MCF 10A (cell line): ENCODE measurements at regions not wholly inside any gene's neighbourhood (a gene's known extent, or its start where the extent isn't known, plus 50 kb on each side); places are given as distances from the start of the nearest gene placed in this dataset.

Experiments
- BruUV-seq: library from RNA; stranded (reverse); fragments of 400-500 nt; replicated peaks from 2 replicates; lab custom pipeline; 2021; lab: Mats Ljungman, UMichigan
- CTCF ChIA-PET: fragments of 300-600 bp; sonication (Branson Sonifier 250); formaldehyde crosslinking; extraction: SDS; loops from one replicate; lab custom pipeline; 2021; ENCODE audit warnings: antibody characterized with exemption, inconsistent platforms; lab: Yijun Ruan, JAX
- POLR2A ChIA-PET: fragments of 300-600, 350-650 bp; sonication (Branson Sonifier 250); formaldehyde crosslinking; extraction: SDS; loops from one replicate; lab custom pipeline; 2020; ENCODE audit warnings: antibody characterized with exemption, inconsistent platforms; lab: Yijun Ruan, JAX
- DNase-seq: peaks from one replicate; pipeline ENCODE4 v3.0.0-alpha.2; 2018; ENCODE audit not compliant: unreplicated experiment
- H3K27ac Mint-ChIP-seq: one replicate; pipeline ENCODE4 v1.8.0; 2022; ENCODE audit warnings: mild to moderate bottlenecking, low read depth, mixed read lengths; ENCODE audit not compliant: unreplicated experiment
- H3K27me3 Mint-ChIP-seq: one replicate; pipeline ENCODE4 v1.8.0; 2022; ENCODE audit warnings: mixed read lengths; ENCODE audit not compliant: insufficient read depth, unreplicated experiment
- H3K36me3 Mint-ChIP-seq: one replicate; pipeline ENCODE4 v1.8.0; 2022; ENCODE audit warnings: mild to moderate bottlenecking, moderate library complexity, mixed read lengths; ENCODE audit not compliant: insufficient read depth, unreplicated experiment
- H3K4me1 Mint-ChIP-seq: one replicate; pipeline ENCODE4 v1.8.0; 2022; ENCODE audit warnings: mixed read lengths; ENCODE audit not compliant: insufficient read depth, unreplicated experiment
- H3K4me3 Mint-ChIP-seq: one replicate; pipeline ENCODE4 v1.8.0; 2022; ENCODE audit warnings: mild to moderate bottlenecking, moderate library complexity, mixed read lengths; ENCODE audit not compliant: unreplicated experiment
- H3K9me3 Mint-ChIP-seq: one replicate; pipeline ENCODE4 v1.8.0; 2022; ENCODE audit warnings: mixed read lengths; ENCODE audit not compliant: unreplicated experiment
- intact Hi-C: fragments of 100-400 bp; cut with micrococcal nuclease; formaldehyde crosslinking; loops from 2 replicates; pipeline ENCODE4 v1.14.1; 2022
- TF ChIP-seq, protein P1 (sequence below): fragments of 200-600 bp; IDR thresholded peaks from one replicate; pipeline ENCODE4 v1.8.0; 2022; ENCODE audit warnings: antibody characterized with exemption, mild to moderate bottlenecking; ENCODE audit not compliant: unreplicated experiment

DNA sequence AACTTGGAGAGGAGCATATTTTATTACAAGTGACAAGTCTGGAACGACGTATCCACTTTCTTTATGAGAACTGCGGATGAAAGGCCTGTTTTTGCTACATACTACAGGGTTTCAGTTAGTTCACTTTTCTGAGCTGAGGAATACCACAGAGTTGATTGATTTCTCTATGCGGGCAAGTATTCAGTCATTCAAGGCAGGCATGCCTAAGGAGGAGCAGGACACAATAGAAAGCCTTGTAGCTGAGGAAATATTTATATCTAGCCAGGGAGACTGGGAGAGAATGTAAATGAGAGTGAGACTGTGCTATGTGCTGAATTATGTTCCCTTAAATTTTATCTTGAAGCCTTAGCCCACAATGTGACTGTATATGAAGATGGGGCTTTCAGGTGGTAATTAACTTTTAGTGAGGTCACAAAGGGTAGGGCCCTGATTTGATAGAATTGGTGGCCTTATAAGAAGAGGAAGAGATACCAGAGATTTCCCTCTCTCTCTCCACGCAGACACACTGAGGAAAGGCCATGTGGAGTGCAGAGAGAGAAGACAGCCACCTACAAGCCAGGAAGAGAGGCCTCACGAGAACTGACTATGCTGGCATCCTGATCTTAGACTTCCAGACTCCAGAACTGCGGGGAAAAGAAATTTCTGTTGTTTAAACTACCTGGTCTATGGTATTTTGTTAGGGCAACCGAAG, 459.0 kb upstream of the ATP2B1 start:
- no peak for DNase-seq
- Mint-ChIP-seq H3K4me1 (no peaks in the 10 kb centered on the region), H3K27ac (no peak overlapping the region), H3K27me3 (no peaks in the 10 kb centered on the region), H3K36me3 (no peaks in the 10 kb centered on the region), H3K9me3 (no peaks in the 10 kb centered on the region), H3K4me3 (no peak overlapping the region)
- TF ChIP-seq, protein P1, sequence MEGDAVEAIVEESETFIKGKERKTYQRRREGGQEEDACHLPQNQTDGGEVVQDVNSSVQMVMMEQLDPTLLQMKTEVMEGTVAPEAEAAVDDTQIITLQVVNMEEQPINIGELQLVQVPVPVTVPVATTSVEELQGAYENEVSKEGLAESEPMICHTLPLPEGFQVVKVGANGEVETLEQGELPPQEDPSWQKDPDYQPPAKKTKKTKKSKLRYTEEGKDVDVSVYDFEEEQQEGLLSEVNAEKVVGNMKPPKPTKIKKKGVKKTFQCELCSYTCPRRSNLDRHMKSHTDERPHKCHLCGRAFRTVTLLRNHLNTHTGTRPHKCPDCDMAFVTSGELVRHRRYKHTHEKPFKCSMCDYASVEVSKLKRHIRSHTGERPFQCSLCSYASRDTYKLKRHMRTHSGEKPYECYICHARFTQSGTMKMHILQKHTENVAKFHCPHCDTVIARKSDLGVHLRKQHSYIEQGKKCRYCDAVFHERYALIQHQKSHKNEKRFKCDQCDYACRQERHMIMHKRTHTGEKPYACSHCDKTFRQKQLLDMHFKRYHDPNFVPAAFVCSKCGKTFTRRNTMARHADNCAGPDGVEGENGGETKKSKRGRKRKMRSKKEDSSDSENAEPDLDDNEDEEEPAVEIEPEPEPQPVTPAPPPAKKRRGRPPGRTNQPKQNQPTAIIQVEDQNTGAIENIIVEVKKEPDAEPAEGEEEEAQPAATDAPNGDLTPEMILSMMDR: no peak
- no TSS peak for BruUV-seq
- CTCF ChIA-PET: interaction anchor here (0.7 kb wide), 1 partner anchor 453 kb away, joined by 3 read pairs; no protein-coding TSS in a partner anchor
- intact Hi-C loops: no loop called here
- POLR2A ChIA-PET: no interaction called here

GRCh38 chr12:90166671-90167070, 458.0 kb upstream of the ATP2B1 start:
- H3K27ac Mint-ChIP-seq: peak overlapping the region; percentile 33
- H3K36me3 Mint-ChIP-seq: no peaks in the 10 kb centered on the region
- ChIA-PET CTCF (no interaction called here), POLR2A (interaction anchor here (0.6 kb wide), 1 partner anchor 10 kb away, joined by 3 read pairs; no protein-coding TSS in a partner anchor)
- no peaks in the 10 kb centered on the region for H3K27me3 Mint-ChIP-seq
- no peak for DNase-seq
- intact Hi-C loops: no loop called here
- no peaks in the 10 kb centered on the region for H3K9me3 Mint-ChIP-seq
- H3K4me3 Mint-ChIP-seq: no peak overlapping the region
- TF ChIP-seq, protein P1: no peak
- no peaks in the 10 kb centered on the region for H3K4me1 Mint-ChIP-seq
- no TSS peak for BruUV-seq

GRCh38 chr12:90166012-90166411, 457.4 kb upstream of the ATP2B1 start:
- no peak for DNase-seq
- Mint-ChIP-seq H3K27ac (no peak overlapping the region), H3K9me3 (no peaks in the 10 kb centered on the region), H3K36me3 (no peaks in the 10 kb centered on the region), H3K27me3 (no peaks in the 10 kb centered on the region), H3K4me3 (no peak overlapping the region), H3K4me1 (no peaks in the 10 kb centered on the region)
- intact Hi-C loops: no loop called here
- CTCF ChIA-PET: interaction anchor here (0.6 to 1.1 kb wide), 2 partner anchors 8 to 1387 kb away, joined by 3 to 4 read pairs; no protein-coding TSS in a partner anchor
- TF ChIP-seq, protein P1: no peak
- no TSS peak for BruUV-seq
- POLR2A ChIA-PET: no interaction called here

DNA sequence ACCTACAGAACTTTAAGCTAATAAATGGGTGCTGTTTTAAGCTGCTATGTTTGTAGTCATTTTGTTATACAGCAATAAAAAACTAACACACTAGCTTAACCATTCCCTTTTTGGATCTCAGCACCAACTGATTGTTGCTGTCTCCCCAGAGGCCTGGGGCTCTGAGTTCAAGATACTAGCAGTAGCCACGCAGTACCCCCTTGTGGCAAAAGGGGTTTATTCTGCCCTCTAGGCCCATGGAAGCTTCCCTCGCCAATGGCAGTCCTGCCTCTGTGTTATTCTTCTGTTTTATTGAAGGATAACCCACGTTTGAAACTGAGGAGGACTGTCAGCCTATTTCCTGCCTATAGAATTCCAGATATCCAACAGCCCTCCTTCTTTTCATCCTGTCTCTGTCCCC, 455.3 kb upstream of the ATP2B1 start:
- no peaks in the 10 kb centered on the region for H3K27me3 Mint-ChIP-seq
- no peaks in the 10 kb centered on the region for H3K9me3 Mint-ChIP-seq
- CTCF ChIA-PET: interaction anchor here (0.6 kb wide), 1 partner anchor 9 kb away, joined by 3 read pairs; no protein-coding TSS in a partner anchor
- no peaks in the 10 kb centered on the region for H3K4me1 Mint-ChIP-seq
- no peak overlapping the region for H3K4me3 Mint-ChIP-seq
- TF ChIP-seq, protein P1: no peak
- H3K27ac Mint-ChIP-seq: no peak overlapping the region
- DNase-seq: peak; percentile 2
- intact Hi-C loops: no loop called here
- BruUV-seq: no TSS peak
- POLR2A ChIA-PET: interaction anchor here (0.6 to 1.2 kb wide), 2 partner anchors 72 to 625 kb away, joined by 3 to 4 read pairs; no protein-coding TSS in a partner anchor
- no peaks in the 10 kb centered on the region for H3K36me3 Mint-ChIP-seq
